ENCODE measurements at regions not wholly inside any gene's neighbourhood (a gene's known extent, or its start where the extent isn't known, plus 50 kb on each side); places are given as distances from the start of the nearest gene placed in this dataset.
A peak's percentile ranks its signal among the peaks of the same experiment; 100 is the strongest.

DNA sequence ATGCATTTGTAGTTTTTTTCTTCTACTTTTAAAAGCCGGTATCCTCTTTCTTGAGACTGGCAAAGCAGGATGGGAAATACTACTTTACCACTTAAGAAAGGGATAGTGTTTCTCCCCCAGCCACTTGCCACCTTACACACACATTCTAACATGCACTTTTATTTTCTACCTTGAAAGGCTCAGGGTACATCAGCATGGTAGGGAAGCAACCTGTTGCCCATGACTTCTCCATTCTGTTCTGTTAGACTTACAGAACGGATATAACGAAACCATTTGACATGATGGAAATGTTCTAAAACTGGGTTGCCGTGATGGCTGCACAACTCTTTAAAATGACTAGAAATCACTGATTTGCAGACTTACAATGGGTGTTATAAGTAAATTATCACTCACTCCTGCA, 405.5 kb downstream of the SHQ1 start:
- Histone ChIP-seq H2AFZ (no peak overlapping the region), H3K27ac (ENCODE audit: low read depth) (no peak overlapping the region), H3K36me3 (ENCODE audit: insufficient read depth) (no peaks in the 10 kb centered on the region), H3K4me3 (no peak overlapping the region), H3K79me2 (replicated peaks; ENCODE audit: insufficient read depth) (peaks cover 90% of the 10 kb centered on the region), H3K4me2 (peak overlapping the region; percentile 88; the same call in 1 of the 2 replicates), H3K4me1 (ENCODE audit: insufficient read depth) (peaks cover 59% of the 10 kb centered on the region), H3F3A (replicated peaks; ENCODE audit: low read depth) (peaks cover 1% of the 10 kb centered on the region; the same call in 1 of the 2 replicates), H3K9me2 (ENCODE audit: insufficient read depth) (no peaks in the 10 kb centered on the region), H4K20me1 (replicated peaks; ENCODE audit: insufficient read depth) (peaks cover 80% of the 10 kb centered on the region), H3K27me3 (ENCODE audit: insufficient read depth) (peaks cover 1% of the 10 kb centered on the region)
- peaks cover 5% of the 10 kb centered on the region for H3K27me3 Mint-ChIP-seq (ENCODE audit: insufficient read depth, low read depth, poor library complexity)
- DNase-seq (ENCODE audit: low spot score) (no peak), ATAC-seq (no peak)
- H3K4me3 Mint-ChIP-seq = no peak overlapping the region
- peaks cover 21% of the 10 kb centered on the region for H3K36me3 Mint-ChIP-seq (ENCODE audit: low read depth)
- H3K27ac Mint-ChIP-seq = no peak overlapping the region
- H3K9me3 Mint-ChIP-seq = no peaks in the 10 kb centered on the region
- peaks cover 58% of the 10 kb centered on the region for H3K4me1 Mint-ChIP-seq
- TF ChIP-seq POLR2AphosphoS5 (IDR thresholded peaks at IDR 0.05; ENCODE audit: low read depth) (no peak), ZNF331 (CRISPR knock-in tag; IDR thresholded peaks at IDR 0.05; ENCODE audit: low read depth) (no peak), EZH2 (IDR thresholded peaks at IDR 0.05; ENCODE audit: low read depth, unreplicated experiment) (no peak), CREB1 (CRISPR knock-in tag; IDR thresholded peaks at IDR 0.05; ENCODE audit: low read depth) (no peak), EZH2phosphoT487 (IDR thresholded peaks at IDR 0.05; ENCODE audit: unreplicated experiment) (no peak), JUNB (IDR thresholded peaks at IDR 0.05; ENCODE audit: unreplicated experiment) (no peak), NANOG (IDR thresholded peaks at IDR 0.05; ENCODE audit: borderline replicate concordance) (no peak), ZNF114 (CRISPR knock-in tag; IDR thresholded peaks at IDR 0.05) (no peak), STAT1 (IDR thresholded peaks at IDR 0.05; ENCODE audit: unreplicated experiment) (no peak)
- TF ChIP-seq, protein P1, sequence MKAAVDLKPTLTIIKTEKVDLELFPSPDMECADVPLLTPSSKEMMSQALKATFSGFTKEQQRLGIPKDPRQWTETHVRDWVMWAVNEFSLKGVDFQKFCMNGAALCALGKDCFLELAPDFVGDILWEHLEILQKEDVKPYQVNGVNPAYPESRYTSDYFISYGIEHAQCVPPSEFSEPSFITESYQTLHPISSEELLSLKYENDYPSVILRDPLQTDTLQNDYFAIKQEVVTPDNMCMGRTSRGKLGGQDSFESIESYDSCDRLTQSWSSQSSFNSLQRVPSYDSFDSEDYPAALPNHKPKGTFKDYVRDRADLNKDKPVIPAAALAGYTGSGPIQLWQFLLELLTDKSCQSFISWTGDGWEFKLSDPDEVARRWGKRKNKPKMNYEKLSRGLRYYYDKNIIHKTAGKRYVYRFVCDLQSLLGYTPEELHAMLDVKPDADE (IDR thresholded peaks at IDR 0.05) = no peak
- TF ChIP-seq, protein P2, sequence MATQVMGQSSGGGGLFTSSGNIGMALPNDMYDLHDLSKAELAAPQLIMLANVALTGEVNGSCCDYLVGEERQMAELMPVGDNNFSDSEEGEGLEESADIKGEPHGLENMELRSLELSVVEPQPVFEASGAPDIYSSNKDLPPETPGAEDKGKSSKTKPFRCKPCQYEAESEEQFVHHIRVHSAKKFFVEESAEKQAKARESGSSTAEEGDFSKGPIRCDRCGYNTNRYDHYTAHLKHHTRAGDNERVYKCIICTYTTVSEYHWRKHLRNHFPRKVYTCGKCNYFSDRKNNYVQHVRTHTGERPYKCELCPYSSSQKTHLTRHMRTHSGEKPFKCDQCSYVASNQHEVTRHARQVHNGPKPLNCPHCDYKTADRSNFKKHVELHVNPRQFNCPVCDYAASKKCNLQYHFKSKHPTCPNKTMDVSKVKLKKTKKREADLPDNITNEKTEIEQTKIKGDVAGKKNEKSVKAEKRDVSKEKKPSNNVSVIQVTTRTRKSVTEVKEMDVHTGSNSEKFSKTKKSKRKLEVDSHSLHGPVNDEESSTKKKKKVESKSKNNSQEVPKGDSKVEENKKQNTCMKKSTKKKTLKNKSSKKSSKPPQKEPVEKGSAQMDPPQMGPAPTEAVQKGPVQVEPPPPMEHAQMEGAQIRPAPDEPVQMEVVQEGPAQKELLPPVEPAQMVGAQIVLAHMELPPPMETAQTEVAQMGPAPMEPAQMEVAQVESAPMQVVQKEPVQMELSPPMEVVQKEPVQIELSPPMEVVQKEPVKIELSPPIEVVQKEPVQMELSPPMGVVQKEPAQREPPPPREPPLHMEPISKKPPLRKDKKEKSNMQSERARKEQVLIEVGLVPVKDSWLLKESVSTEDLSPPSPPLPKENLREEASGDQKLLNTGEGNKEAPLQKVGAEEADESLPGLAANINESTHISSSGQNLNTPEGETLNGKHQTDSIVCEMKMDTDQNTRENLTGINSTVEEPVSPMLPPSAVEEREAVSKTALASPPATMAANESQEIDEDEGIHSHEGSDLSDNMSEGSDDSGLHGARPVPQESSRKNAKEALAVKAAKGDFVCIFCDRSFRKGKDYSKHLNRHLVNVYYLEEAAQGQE (IDR thresholded peaks at IDR 0.05; ENCODE audit: unreplicated experiment) = no peak
- TF ChIP-seq, protein P3, sequence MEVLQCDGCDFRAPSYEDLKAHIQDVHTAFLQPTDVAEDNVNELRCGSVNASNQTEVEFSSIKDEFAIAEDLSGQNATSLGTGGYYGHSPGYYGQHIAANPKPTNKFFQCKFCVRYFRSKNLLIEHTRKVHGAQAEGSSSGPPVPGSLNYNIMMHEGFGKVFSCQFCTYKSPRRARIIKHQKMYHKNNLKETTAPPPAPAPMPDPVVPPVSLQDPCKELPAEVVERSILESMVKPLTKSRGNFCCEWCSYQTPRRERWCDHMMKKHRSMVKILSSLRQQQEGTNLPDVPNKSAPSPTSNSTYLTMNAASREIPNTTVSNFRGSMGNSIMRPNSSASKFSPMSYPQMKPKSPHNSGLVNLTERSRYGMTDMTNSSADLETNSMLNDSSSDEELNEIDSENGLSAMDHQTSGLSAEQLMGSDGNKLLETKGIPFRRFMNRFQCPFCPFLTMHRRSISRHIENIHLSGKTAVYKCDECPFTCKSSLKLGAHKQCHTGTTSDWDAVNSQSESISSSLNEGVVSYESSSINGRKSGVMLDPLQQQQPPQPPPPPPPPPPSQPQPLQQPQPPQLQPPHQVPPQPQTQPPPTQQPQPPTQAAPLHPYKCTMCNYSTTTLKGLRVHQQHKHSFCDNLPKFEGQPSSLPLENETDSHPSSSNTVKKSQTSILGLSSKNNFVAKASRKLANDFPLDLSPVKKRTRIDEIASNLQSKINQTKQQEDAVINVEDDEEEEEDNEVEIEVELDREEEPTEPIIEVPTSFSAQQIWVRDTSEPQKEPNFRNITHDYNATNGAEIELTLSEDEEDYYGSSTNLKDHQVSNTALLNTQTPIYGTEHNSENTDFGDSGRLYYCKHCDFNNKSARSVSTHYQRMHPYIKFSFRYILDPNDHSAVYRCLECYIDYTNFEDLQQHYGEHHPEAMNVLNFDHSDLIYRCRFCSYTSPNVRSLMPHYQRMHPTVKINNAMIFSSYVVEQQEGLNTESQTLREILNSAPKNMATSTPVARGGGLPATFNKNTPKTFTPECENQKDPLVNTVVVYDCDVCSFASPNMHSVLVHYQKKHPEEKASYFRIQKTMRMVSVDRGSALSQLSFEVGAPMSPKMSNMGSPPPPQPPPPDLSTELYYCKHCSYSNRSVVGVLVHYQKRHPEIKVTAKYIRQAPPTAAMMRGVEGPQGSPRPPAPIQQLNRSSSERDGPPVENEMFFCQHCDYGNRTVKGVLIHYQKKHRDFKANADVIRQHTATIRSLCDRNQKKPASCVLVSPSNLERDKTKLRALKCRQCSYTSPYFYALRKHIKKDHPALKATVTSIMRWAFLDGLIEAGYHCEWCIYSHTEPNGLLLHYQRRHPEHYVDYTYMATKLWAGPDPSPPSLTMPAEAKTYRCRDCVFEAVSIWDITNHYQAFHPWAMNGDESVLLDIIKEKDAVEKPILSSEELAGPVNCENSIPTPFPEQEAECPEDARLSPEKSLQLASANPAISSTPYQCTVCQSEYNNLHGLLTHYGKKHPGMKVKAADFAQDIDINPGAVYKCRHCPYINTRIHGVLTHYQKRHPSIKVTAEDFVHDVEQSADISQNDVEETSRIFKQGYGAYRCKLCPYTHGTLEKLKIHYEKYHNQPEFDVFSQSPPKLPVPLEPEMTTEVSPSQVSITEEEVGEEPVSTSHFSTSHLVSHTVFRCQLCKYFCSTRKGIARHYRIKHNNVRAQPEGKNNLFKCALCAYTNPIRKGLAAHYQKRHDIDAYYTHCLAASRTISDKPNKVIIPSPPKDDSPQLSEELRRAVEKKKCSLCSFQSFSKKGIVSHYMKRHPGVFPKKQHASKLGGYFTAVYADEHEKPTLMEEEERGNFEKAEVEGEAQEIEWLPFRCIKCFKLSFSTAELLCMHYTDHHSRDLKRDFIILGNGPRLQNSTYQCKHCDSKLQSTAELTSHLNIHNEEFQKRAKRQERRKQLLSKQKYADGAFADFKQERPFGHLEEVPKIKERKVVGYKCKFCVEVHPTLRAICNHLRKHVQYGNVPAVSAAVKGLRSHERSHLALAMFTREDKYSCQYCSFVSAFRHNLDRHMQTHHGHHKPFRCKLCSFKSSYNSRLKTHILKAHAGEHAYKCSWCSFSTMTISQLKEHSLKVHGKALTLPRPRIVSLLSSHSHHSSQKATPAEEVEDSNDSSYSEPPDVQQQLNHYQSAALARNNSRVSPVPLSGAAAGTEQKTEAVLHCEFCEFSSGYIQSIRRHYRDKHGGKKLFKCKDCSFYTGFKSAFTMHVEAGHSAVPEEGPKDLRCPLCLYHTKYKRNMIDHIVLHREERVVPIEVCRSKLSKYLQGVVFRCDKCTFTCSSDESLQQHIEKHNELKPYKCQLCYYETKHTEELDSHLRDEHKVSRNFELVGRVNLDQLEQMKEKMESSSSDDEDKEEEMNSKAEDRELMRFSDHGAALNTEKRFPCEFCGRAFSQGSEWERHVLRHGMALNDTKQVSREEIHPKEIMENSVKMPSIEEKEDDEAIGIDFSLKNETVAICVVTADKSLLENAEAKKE (CRISPR knock-in tag; IDR thresholded peaks at IDR 0.05) = no peak
- TF ChIP-seq, protein P4, sequence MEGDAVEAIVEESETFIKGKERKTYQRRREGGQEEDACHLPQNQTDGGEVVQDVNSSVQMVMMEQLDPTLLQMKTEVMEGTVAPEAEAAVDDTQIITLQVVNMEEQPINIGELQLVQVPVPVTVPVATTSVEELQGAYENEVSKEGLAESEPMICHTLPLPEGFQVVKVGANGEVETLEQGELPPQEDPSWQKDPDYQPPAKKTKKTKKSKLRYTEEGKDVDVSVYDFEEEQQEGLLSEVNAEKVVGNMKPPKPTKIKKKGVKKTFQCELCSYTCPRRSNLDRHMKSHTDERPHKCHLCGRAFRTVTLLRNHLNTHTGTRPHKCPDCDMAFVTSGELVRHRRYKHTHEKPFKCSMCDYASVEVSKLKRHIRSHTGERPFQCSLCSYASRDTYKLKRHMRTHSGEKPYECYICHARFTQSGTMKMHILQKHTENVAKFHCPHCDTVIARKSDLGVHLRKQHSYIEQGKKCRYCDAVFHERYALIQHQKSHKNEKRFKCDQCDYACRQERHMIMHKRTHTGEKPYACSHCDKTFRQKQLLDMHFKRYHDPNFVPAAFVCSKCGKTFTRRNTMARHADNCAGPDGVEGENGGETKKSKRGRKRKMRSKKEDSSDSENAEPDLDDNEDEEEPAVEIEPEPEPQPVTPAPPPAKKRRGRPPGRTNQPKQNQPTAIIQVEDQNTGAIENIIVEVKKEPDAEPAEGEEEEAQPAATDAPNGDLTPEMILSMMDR (conservative IDR thresholded peaks at IDR 0.05; ENCODE audit: low read depth in 2 of 2) = no peak
